CD14-positive monocyte (primary cell): ENCODE measurements at regions not wholly inside any gene's neighbourhood (a gene's known extent, or its start where the extent isn't known, plus 50 kb on each side); places are given as distances from the start of the nearest gene placed in this dataset.

Experiments used
- DNase-seq, 3 donors: peaks; one replicate each; pipeline ENCODE4 v3.0.0-alpha.2; 2011 to 2022
- H2AFZ ChIP-seq: 2 replicates; pipeline ENCODE4 v1.6.0; 2012; ENCODE audit warnings: mild to moderate bottlenecking, low read depth, low read length, inconsistent platforms; ENCODE audit not compliant: insufficient read depth, poor library complexity, severe bottlenecking
- H3K27ac ChIP-seq, 2 donors: 1 replicate in 1 of 2; 2 replicates in 1 of 2; pipeline ENCODE4 v1.5.1; 2012 to 2013; ENCODE audit warnings: low read length in 2 of 2, control low read depth in 1 of 2, inconsistent platforms in 1 of 2, low read depth in 1 of 2, mild to moderate bottlenecking in 1 of 2
- H3K27me3 ChIP-seq, 2 donors: one replicate each; pipeline versions ENCODE4 v1.6.0 to v1.6.1; 2011 to 2013; ENCODE audit warnings: low read length in 2 of 2; ENCODE audit not compliant: control insufficient read depth in 2 of 2, insufficient read depth in 2 of 2
- H3K36me3 ChIP-seq, 2 donors: replicated peaks in 1 of 2; 1 replicate in 1 of 2; 2 replicates in 1 of 2; pipeline versions ENCODE4 v1.5.1 to v1.6.1; 2012 to 2013; ENCODE audit warnings: low read length in 2 of 2, control low read depth in 1 of 2, inconsistent platforms in 1 of 2, mild to moderate bottlenecking in 1 of 2; ENCODE audit not compliant: insufficient read depth in 2 of 2, control insufficient read depth in 1 of 2
- H3K4me1 ChIP-seq, 2 donors: 1 replicate in 1 of 2; 2 replicates in 1 of 2; pipeline versions ENCODE4 v1.5.1 to v1.6.1; 2012 to 2013; ENCODE audit warnings: low read length in 2 of 2, control low read depth in 1 of 2, inconsistent platforms in 1 of 2, mild to moderate bottlenecking in 1 of 2, moderate library complexity in 1 of 2; ENCODE audit not compliant: insufficient read depth in 2 of 2, control insufficient read depth in 1 of 2
- H3K4me2 ChIP-seq: replicated peaks from 2 replicates; pipeline ENCODE3; 2012; ENCODE audit warnings: low read length, moderate library complexity, mild to moderate bottlenecking; ENCODE audit not compliant: poor library complexity, severe bottlenecking; ENCODE audit errors: extremely low read depth
- H3K4me3 ChIP-seq, 3 experiments: fragments of 200-600 bp in 1 of 3; sonication (generic) in 1 of 3; replicated peaks in 1 of 3; 1 replicate in 2 of 3; 2 replicates in 1 of 3; pipeline ENCODE4 v1.5.1; 2011 to 2013; ENCODE audit warnings: low read length in 3 of 3, mild to moderate bottlenecking in 3 of 3, control low read depth in 2 of 3, low read depth in 2 of 3, inconsistent platforms in 1 of 3, moderate library complexity in 1 of 3
- H3K79me2 ChIP-seq: 2 replicates; pipeline ENCODE4 v1.6.0; 2012; ENCODE audit warnings: mild to moderate bottlenecking, control low read depth, inconsistent platforms, low read length, moderate library complexity; ENCODE audit not compliant: insufficient read depth
- H3K9ac ChIP-seq: 2 replicates; pipeline ENCODE4 v1.6.0; 2017; ENCODE audit warnings: low read length, mild to moderate bottlenecking; ENCODE audit not compliant: insufficient read depth, poor library complexity, severe bottlenecking
- H3K9me3 ChIP-seq, 2 donors: replicated peaks in 1 of 2; 1 replicate in 1 of 2; 2 replicates in 1 of 2; pipeline versions ENCODE4 v1.5.1 to v1.6.1; 2012 to 2013; ENCODE audit warnings: low read length in 2 of 2, control low read depth in 1 of 2; ENCODE audit not compliant: control insufficient read depth in 1 of 2, insufficient read depth in 1 of 2
- H4K20me1 ChIP-seq: 2 replicates; pipeline ENCODE4 v1.6.0; 2012; ENCODE audit warnings: mild to moderate bottlenecking, low read length, control low read depth, moderate library complexity; ENCODE audit not compliant: insufficient read depth
- H3K27ac Mint-ChIP-seq, 7 donors: one replicate each; pipeline ENCODE4 v1.8.0; 2020; ENCODE audit warnings: mild to moderate bottlenecking in 7 of 7, mixed read lengths in 7 of 7, moderate library complexity in 6 of 7, inconsistent platforms in 2 of 7
- H3K27me3 Mint-ChIP-seq, 3 donors: one replicate each; pipeline ENCODE4 v1.8.0; 2021 to 2022; ENCODE audit warnings: low read depth in 3 of 3, mild to moderate bottlenecking in 3 of 3, mixed read lengths in 3 of 3, moderate library complexity in 3 of 3, inconsistent platforms in 1 of 3
- H3K36me3 Mint-ChIP-seq, 2 donors: one replicate each; pipeline ENCODE4 v1.8.0; 2020; ENCODE audit warnings: mixed read lengths in 2 of 2, inconsistent platforms in 1 of 2, mild to moderate bottlenecking in 1 of 2
- H3K4me1 Mint-ChIP-seq: one replicate; pipeline ENCODE4 v1.8.0; 2020; ENCODE audit warnings: mild to moderate bottlenecking, mixed read lengths
- H3K4me3 Mint-ChIP-seq, 2 donors: one replicate each; pipeline ENCODE4 v1.8.0; 2020; ENCODE audit warnings: mild to moderate bottlenecking in 2 of 2, mixed read lengths in 2 of 2, moderate library complexity in 1 of 2
- H3K9me3 Mint-ChIP-seq, 7 donors: one replicate each; pipeline ENCODE4 v1.8.0; 2020 to 2022; ENCODE audit warnings: mixed read lengths in 7 of 7, mild to moderate bottlenecking in 6 of 7, moderate library complexity in 6 of 7, inconsistent platforms in 2 of 7
- WGBS: methylation state at CpG from one replicate; pipeline ENCODE4 v1.1.5; 2013; ENCODE audit warnings: missing lambda C conversion rate; ENCODE audit not compliant: insufficient coverage; 5-methylcytosine and 5-hydroxymethylcytosine counted together
- intact Hi-C, 2 donors: fragments of 100-400 bp; cut with micrococcal nuclease; formaldehyde crosslinking; loops; one replicate each; pipeline versions ENCODE4 v1.15.0 to v1.15.1; 2023
- TF ChIP-seq, protein P1 (sequence below): fragments of 200-600 bp; IDR thresholded peaks from one replicate; pipeline ENCODE4 v1.8.0; 2022; ENCODE audit warnings: antibody characterized with exemption, mild to moderate bottlenecking

- H3K4me1 ChIP-seq, result no peaks in the 10 kb centered on the region
- no peak overlapping the region for H3K9ac ChIP-seq
- TF ChIP-seq, protein P1, sequence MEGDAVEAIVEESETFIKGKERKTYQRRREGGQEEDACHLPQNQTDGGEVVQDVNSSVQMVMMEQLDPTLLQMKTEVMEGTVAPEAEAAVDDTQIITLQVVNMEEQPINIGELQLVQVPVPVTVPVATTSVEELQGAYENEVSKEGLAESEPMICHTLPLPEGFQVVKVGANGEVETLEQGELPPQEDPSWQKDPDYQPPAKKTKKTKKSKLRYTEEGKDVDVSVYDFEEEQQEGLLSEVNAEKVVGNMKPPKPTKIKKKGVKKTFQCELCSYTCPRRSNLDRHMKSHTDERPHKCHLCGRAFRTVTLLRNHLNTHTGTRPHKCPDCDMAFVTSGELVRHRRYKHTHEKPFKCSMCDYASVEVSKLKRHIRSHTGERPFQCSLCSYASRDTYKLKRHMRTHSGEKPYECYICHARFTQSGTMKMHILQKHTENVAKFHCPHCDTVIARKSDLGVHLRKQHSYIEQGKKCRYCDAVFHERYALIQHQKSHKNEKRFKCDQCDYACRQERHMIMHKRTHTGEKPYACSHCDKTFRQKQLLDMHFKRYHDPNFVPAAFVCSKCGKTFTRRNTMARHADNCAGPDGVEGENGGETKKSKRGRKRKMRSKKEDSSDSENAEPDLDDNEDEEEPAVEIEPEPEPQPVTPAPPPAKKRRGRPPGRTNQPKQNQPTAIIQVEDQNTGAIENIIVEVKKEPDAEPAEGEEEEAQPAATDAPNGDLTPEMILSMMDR, result no peak
- Mint-ChIP-seq H3K4me1 (no peaks in the 10 kb centered on the region), H3K27ac (peak overlapping the region in 1 of 7 donors; percentile 6), H3K27me3 (peaks cover 0 to 3% (median 0%) of the 10 kb centered on the region in 3 donors), H3K9me3 (peaks cover 0 to 4% (median 0%) of the 10 kb centered on the region in 7 donors), H3K4me3 (no peak overlapping the region), H3K36me3 (peaks cover 0 to under 1% of the 10 kb centered on the region in 2 donors)
- no peaks in the 10 kb centered on the region for H3K9me3 ChIP-seq
- H2AFZ ChIP-seq, result no peak overlapping the region
- WGBS, result 86% methylated on average over 5 of the region's 9 CpGs
- no peak overlapping the region for H3K4me3 ChIP-seq
- no peak for DNase-seq
- H3K36me3 ChIP-seq, result no peaks in the 10 kb centered on the region
- no peak overlapping the region for H3K4me2 ChIP-seq
- H3K27me3 ChIP-seq, result no peaks in the 10 kb centered on the region
- no peaks in the 10 kb centered on the region for H4K20me1 ChIP-seq
- no peak overlapping the region for H3K27ac ChIP-seq
- H3K79me2 ChIP-seq, result no peaks in the 10 kb centered on the region
- intact Hi-C loops, result no loop called here
These were observed 54.5 kb upstream of the HNRNPA0 start for GRCh38 chr5:137808503-137809135.

GRCh38 chr5:137815202-137815990 lies 52.3 kb upstream of the MYOT start:
- DNase-seq, result no peak
- Mint-ChIP-seq H3K27ac (no peak overlapping the region), H3K27me3 (peaks cover 0 to 3% (median 0%) of the 10 kb centered on the region in 3 donors), H3K36me3 (peaks cover 0 to 1% of the 10 kb centered on the region in 2 donors), H3K9me3 (peaks cover 0 to 4% (median 2%) of the 10 kb centered on the region in 7 donors), H3K4me1 (no peaks in the 10 kb centered on the region), H3K4me3 (no peak overlapping the region)
- H3K4me3 ChIP-seq, result no peak overlapping the region
- no peaks in the 10 kb centered on the region for H3K27me3 ChIP-seq
- H2AFZ ChIP-seq, result no peak overlapping the region
- H4K20me1 ChIP-seq, result no peaks in the 10 kb centered on the region
- H3K36me3 ChIP-seq, result no peaks in the 10 kb centered on the region
- no peaks in the 10 kb centered on the region for H3K4me1 ChIP-seq
- WGBS, result 86% methylated on average over 2 of the region's 3 CpGs
- H3K4me2 ChIP-seq, result no peak overlapping the region
- H3K9ac ChIP-seq, result no peak overlapping the region
- H3K9me3 ChIP-seq, result no peaks in the 10 kb centered on the region
- H3K27ac ChIP-seq, result no peak overlapping the region
- intact Hi-C loops, result no loop called here
- no peaks in the 10 kb centered on the region for H3K79me2 ChIP-seq
- TF ChIP-seq, protein P1, result no peak
